ENCODE measurements at regions not wholly inside any gene's neighbourhood (a gene's known extent, or its start where the extent isn't known, plus 50 kb on each side); places are given as distances from the start of the nearest gene placed in this dataset.

- peak; percentile 46 for FAIRE-seq
- Histone ChIP-seq H3K9me3 (peaks cover 6% of the 10 kb centered on the region; the same call in 1 of the 3 replicates), H3K4me2 (no peak overlapping the region), H3K27ac (no peak overlapping the region), H3K4me1 (no peaks in the 10 kb centered on the region), H3K4me3 (no peak overlapping the region)
- ChIA-PET CTCF (interaction anchor here (0.8 kb wide), 1 partner anchor 14 kb away, joined by 4 read pairs; no protein-coding TSS in a partner anchor), POLR2A (no interaction called here)
- no peak for DNase-seq (ENCODE audit: low read depth in 1 of 2, low spot score in 1 of 2)
- TF ChIP-seq, protein P1, sequence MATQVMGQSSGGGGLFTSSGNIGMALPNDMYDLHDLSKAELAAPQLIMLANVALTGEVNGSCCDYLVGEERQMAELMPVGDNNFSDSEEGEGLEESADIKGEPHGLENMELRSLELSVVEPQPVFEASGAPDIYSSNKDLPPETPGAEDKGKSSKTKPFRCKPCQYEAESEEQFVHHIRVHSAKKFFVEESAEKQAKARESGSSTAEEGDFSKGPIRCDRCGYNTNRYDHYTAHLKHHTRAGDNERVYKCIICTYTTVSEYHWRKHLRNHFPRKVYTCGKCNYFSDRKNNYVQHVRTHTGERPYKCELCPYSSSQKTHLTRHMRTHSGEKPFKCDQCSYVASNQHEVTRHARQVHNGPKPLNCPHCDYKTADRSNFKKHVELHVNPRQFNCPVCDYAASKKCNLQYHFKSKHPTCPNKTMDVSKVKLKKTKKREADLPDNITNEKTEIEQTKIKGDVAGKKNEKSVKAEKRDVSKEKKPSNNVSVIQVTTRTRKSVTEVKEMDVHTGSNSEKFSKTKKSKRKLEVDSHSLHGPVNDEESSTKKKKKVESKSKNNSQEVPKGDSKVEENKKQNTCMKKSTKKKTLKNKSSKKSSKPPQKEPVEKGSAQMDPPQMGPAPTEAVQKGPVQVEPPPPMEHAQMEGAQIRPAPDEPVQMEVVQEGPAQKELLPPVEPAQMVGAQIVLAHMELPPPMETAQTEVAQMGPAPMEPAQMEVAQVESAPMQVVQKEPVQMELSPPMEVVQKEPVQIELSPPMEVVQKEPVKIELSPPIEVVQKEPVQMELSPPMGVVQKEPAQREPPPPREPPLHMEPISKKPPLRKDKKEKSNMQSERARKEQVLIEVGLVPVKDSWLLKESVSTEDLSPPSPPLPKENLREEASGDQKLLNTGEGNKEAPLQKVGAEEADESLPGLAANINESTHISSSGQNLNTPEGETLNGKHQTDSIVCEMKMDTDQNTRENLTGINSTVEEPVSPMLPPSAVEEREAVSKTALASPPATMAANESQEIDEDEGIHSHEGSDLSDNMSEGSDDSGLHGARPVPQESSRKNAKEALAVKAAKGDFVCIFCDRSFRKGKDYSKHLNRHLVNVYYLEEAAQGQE (IDR thresholded peaks at IDR 0.05), result no peak
- TF ChIP-seq RARB (CRISPR knock-in tag; IDR thresholded peaks at IDR 0.05) (no peak), ZSCAN20 (CRISPR knock-in tag; IDR thresholded peaks at IDR 0.05) (no peak), MAFK (IDR thresholded peaks at IDR 0.05; ENCODE audit: partially characterized antibody) (peak; percentile 76)
- TF ChIP-seq, protein P2, sequence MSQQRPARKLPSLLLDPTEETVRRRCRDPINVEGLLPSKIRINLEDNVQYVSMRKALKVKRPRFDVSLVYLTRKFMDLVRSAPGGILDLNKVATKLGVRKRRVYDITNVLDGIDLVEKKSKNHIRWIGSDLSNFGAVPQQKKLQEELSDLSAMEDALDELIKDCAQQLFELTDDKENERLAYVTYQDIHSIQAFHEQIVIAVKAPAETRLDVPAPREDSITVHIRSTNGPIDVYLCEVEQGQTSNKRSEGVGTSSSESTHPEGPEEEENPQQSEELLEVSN (IDR thresholded peaks at IDR 0.05; ENCODE audit: borderline replicate concordance, low read depth), result no peak
- WGBS (ENCODE audit: missing lambda C conversion rate), result 12% methylated on average over 1 of the region's 1 CpG
- no peak for ATAC-seq
These were observed 608.9 kb upstream of the ID2 start for GRCh38 chr2:8072907-8073306.

DNA sequence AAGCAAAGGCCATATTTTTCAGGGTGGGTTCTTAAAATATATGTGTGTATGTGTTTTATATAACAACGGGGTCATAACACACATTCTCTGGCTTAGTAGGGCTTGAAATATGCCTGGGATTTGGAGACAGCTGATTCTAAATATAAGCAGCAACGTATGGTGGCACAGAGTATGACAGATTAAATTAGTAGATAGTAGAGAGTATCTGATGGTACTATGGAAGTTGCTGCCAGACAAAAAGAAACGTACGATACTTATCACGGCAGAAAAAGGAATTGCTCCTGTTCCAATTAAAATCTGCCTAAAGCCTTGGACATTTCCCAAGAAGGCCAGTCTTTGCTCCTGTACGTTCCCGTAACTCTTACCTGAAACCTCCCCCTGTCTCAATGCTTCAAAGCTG lies 607.9 kb upstream of the ID2 start:
- no peak overlapping the region for H3K4me2 ChIP-seq
- H3K9me3 ChIP-seq, result peaks cover 6% of the 10 kb centered on the region; the same call in 1 of the 3 replicates
- no peak for DNase-seq (ENCODE audit: low read depth in 1 of 2, low spot score in 1 of 2)
- no peak overlapping the region for H3K4me3 ChIP-seq
- no peaks in the 10 kb centered on the region for H3K4me1 ChIP-seq
- no peak overlapping the region for H3K27ac ChIP-seq
- FAIRE-seq, result no peak
- 81% methylated on average over 7 of the region's 7 CpGs for WGBS (ENCODE audit: missing lambda C conversion rate)
- CTCF ChIA-PET, result no interaction called here
- TF ChIP-seq CEBPB (IDR thresholded peaks at IDR 0.05) (no peak), RCOR1 (IDR thresholded peaks at IDR 0.05; ENCODE audit: low read depth, low read length) (no peak), BHLHE40 (IDR thresholded peaks at IDR 0.05; ENCODE audit: low read depth, low read length) (no peak), MAX (IDR thresholded peaks at IDR 0.05) (no peak), PBX3 (IDR thresholded peaks at IDR 0.05) (no peak), RAD21 (conservative IDR thresholded peaks at IDR 0.05 in 1 of 2, IDR thresholded peaks at IDR 0.05 in 1 of 2) (no peak), ZSCAN20 (CRISPR knock-in tag; IDR thresholded peaks at IDR 0.05) (no peak), EHF (CRISPR knock-in tag; IDR thresholded peaks at IDR 0.05) (no peak), CBX2 (IDR thresholded peaks at IDR 0.05; ENCODE audit: borderline replicate concordance, low read depth) (no peak), KDM1A (IDR thresholded peaks at IDR 0.05; ENCODE audit: low read depth) (no peak), NPAS2 (CRISPR knock-in tag; IDR thresholded peaks at IDR 0.05; ENCODE audit: borderline replicate concordance) (no peak)
- TF ChIP-seq, protein P2 (IDR thresholded peaks at IDR 0.05; ENCODE audit: borderline replicate concordance, low read depth), result no peak
- TF ChIP-seq, protein P3, sequence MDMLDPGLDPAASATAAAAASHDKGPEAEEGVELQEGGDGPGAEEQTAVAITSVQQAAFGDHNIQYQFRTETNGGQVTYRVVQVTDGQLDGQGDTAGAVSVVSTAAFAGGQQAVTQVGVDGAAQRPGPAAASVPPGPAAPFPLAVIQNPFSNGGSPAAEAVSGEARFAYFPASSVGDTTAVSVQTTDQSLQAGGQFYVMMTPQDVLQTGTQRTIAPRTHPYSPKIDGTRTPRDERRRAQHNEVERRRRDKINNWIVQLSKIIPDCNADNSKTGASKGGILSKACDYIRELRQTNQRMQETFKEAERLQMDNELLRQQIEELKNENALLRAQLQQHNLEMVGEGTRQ (IDR thresholded peaks at IDR 0.05), result no peak
- POLR2A ChIA-PET, result no interaction called here
- ATAC-seq, result no peak
